Uterus (tissue), 3 donors: ENCODE measurements at regions not wholly inside any gene's neighbourhood (a gene's known extent, or its start where the extent isn't known, plus 50 kb on each side); places are given as distances from the start of the nearest gene placed in this dataset.

ENCODE experiments used
- DNase-seq, 2 donors: peaks; one replicate each; pipeline ENCODE4 v3.0.0-alpha.2; 2019 to 2020
- H3K27ac ChIP-seq, 2 donors: fragments of 200-600 bp; sonication (generic); 1 replicate in 1 of 2; 2 replicates in 1 of 2; pipeline ENCODE4 v1.5.1; 2016 to 2018
- H3K27me3 ChIP-seq, 2 donors: fragments of 200-600 bp; sonication (generic); one replicate each; pipeline ENCODE4 v1.5.1; 2018 to 2019; ENCODE audit warnings: control low read depth in 1 of 2
- H3K36me3 ChIP-seq, 2 donors: fragments of 200-600 bp; sonication (generic); one replicate each; pipeline ENCODE4 v1.5.1; 2019; ENCODE audit warnings: control low read depth in 1 of 2
- H3K4me1 ChIP-seq, 2 donors: fragments of 200-600 bp; sonication (generic); one replicate each; pipeline ENCODE4 v1.5.1; 2018 to 2019; ENCODE audit warnings: control low read depth in 1 of 2
- H3K4me3 ChIP-seq, 2 donors: fragments of 200-600 bp; sonication (generic); 1 replicate in 1 of 2; 2 replicates in 1 of 2; pipeline ENCODE4 v1.5.1; 2018 to 2019; ENCODE audit warnings: mild to moderate bottlenecking in 1 of 2
- H3K9me3 ChIP-seq, 2 donors: fragments of 200-600 bp; sonication (generic); one replicate each; pipeline ENCODE4 v1.5.1; 2019; ENCODE audit warnings: control low read depth in 1 of 2
- CTCF ChIP-seq, 4 experiments: fragments of 200-600 bp in 2 of 4; fragments of 450-650 bp in 2 of 4; sonication (generic) in 2 of 4; IDR thresholded peaks; one replicate each; pipeline ENCODE4 v1.5.1; 2016 to 2019; ENCODE audit warnings: antibody characterized with exemption in 4 of 4, mild to moderate bottlenecking in 2 of 4, moderate library complexity in 1 of 4
- POLR2A ChIP-seq, 2 donors: fragments of 450-650 bp; IDR thresholded peaks; one replicate each; pipeline ENCODE4 v1.6.1; 2016; ENCODE audit warnings: antibody characterized with exemption in 2 of 2, mild to moderate bottlenecking in 1 of 2, moderate library complexity in 1 of 2
- intact Hi-C: fragments of 100-400 bp; cut with DNase I; formaldehyde crosslinking; loops from one replicate; pipeline ENCODE4 v1.15.1; 2023; ENCODE audit warnings: low total_unique reads
- donor health status: DM: yes; HTN: yes; CAD: no.

GRCh38 chr9:14530841-14531240, 162.4 kb downstream of the ZDHHC21 start:
- Histone ChIP-seq H3K36me3 (peaks cover 0 to 5% of the 10 kb centered on the region in 2 donors), H3K4me3 (no peak overlapping the region), H3K27ac (no peak overlapping the region), H3K27me3 (no peaks in the 10 kb centered on the region), H3K9me3 (no peaks in the 10 kb centered on the region), H3K4me1 (no peaks in the 10 kb centered on the region)
- intact Hi-C loops, result no loop called here
- TF ChIP-seq CTCF (IDR thresholded peaks at IDR 0.05) (no peak), POLR2A (IDR thresholded peaks at IDR 0.05) (no peak)
- DNase-seq, result no peak

- Histone ChIP-seq H3K27ac (no peak overlapping the region), H3K27me3 (no peaks in the 10 kb centered on the region), H3K36me3 (peaks cover 0 to 5% of the 10 kb centered on the region in 2 donors), H3K9me3 (no peaks in the 10 kb centered on the region), H3K4me3 (no peak overlapping the region), H3K4me1 (no peaks in the 10 kb centered on the region)
- TF ChIP-seq CTCF (IDR thresholded peaks at IDR 0.05) (no peak), POLR2A (IDR thresholded peaks at IDR 0.05) (no peak)
- DNase-seq, result no peak
- intact Hi-C loops, result no loop called here
Measured at GRCh38 chr9:14530366-14530765, 162.9 kb downstream of the ZDHHC21 start.

DNA sequence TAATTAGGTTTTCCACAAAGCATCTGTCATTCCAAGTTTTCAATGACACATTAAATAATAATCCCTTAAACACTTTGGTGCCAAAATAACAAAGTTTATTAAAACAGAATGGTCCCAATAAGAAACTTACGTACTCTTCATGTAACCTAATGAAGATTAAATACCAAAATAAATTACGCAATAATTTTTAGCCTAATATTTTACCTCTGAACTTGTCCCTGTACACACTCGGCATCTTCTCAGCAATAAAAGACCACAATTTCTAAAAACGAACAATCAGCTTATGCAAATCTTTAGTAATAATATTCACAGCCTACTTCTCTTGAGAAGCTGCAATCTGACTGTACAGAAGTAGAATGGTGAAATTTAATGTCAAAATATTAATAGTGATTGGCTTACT, 163.6 kb downstream of the ZDHHC21 start:
- no peak overlapping the region for H3K27ac ChIP-seq
- no peaks in the 10 kb centered on the region for H3K4me1 ChIP-seq
- no peak overlapping the region for H3K4me3 ChIP-seq
- no peak for TF ChIP-seq POLR2A (IDR thresholded peaks at IDR 0.05)
- no peak for TF ChIP-seq CTCF (IDR thresholded peaks at IDR 0.05)
- H3K36me3 ChIP-seq, result peaks cover 0 to 5% of the 10 kb centered on the region in 2 donors
- no peaks in the 10 kb centered on the region for H3K27me3 ChIP-seq
- DNase-seq, result no peak
- intact Hi-C loops, result no loop called here
- H3K9me3 ChIP-seq, result no peaks in the 10 kb centered on the region

DNA sequence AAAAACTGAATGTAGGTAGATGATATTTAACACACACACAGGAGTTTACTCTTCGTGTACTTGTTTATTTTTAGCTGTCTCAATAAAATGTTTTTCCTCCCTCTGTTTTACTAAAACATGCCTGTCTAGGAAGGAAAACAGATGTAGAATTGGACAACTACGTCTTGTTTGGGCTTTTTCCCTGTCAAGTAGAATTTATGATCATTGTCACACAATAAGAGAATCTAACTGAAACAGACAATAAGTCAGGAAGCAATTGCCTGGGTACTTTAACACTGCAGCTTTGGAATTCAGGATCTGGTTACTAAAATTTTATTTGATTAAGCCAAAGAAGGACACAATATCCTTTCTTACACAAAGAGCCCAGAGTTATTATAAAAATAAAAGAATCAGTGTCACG, 164.2 kb downstream of the ZDHHC21 start:
- intact Hi-C loops, result no loop called here
- no peak overlapping the region for H3K27ac ChIP-seq
- TF ChIP-seq CTCF (IDR thresholded peaks at IDR 0.05) (no peak), POLR2A (IDR thresholded peaks at IDR 0.05) (no peak)
- no peak for DNase-seq
- H3K4me1 ChIP-seq, result no peaks in the 10 kb centered on the region
- H3K27me3 ChIP-seq, result no peaks in the 10 kb centered on the region
- no peak overlapping the region for H3K4me3 ChIP-seq
- H3K36me3 ChIP-seq, result peaks cover 0 to 5% of the 10 kb centered on the region in 2 donors
- H3K9me3 ChIP-seq, result no peaks in the 10 kb centered on the region

GRCh38 chr9:14526504-14526903, 166.7 kb downstream of the ZDHHC21 start:
- H3K27me3 ChIP-seq, result no peaks in the 10 kb centered on the region
- no peak for DNase-seq
- no peaks in the 10 kb centered on the region for H3K9me3 ChIP-seq
- intact Hi-C loops, result no loop called here
- TF ChIP-seq CTCF (IDR thresholded peaks at IDR 0.05) (no peak), POLR2A (IDR thresholded peaks at IDR 0.05) (no peak)
- H3K4me1 ChIP-seq, result no peaks in the 10 kb centered on the region
- H3K27ac ChIP-seq, result no peak overlapping the region
- no peak overlapping the region for H3K4me3 ChIP-seq
- peaks cover 0 to 5% of the 10 kb centered on the region in 2 donors for H3K36me3 ChIP-seq
